ENCODE measurements at regions not wholly inside any gene's neighbourhood (a gene's known extent, or its start where the extent isn't known, plus 50 kb on each side); places are given as distances from the start of the nearest gene placed in this dataset.

DNA sequence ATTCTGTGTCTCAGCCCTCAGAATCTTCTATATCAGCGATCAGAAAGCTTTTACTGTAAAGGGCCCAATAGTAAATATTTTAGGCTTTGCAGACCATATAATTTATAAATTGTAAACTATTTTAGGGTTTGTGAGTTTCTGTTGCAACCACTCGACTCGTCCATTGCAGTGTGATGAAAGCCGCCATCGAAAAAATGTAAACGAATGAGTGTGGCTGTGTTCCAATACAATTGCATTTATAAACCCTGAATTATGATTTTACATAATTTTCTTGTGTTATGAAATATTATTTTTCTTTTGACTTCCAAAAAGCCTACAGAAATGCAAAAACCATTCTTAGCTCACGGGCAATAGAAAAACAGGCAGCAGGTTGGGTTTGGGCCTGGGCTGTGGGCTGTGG is 62.5 kb upstream of the ADO start:
- no peak for TF ChIP-seq CTCF (IDR thresholded peaks at IDR 0.05; ENCODE audit: insufficient read depth, low read depth, low read length)
- peak; percentile 18 for DNase-seq (ENCODE audit: low read depth)
- no peak overlapping the region for H3K4me3 ChIP-seq (ENCODE audit: low read depth, low read length)

GRCh38 chr10:62742536-62743061 is 61.9 kb upstream of the ADO start:
- no peak for TF ChIP-seq CTCF (IDR thresholded peaks at IDR 0.05; ENCODE audit: insufficient read depth, low read depth, low read length)
- H3K4me3 ChIP-seq (ENCODE audit: low read depth, low read length), result no peak overlapping the region
- DNase-seq (ENCODE audit: low read depth), result peak; percentile 6

GRCh38 chr10:62744136-62744535 is 60.4 kb upstream of the ADO start:
- peak; percentile 41 for DNase-seq (ENCODE audit: low read depth)
- no peak for TF ChIP-seq CTCF (IDR thresholded peaks at IDR 0.05; ENCODE audit: insufficient read depth, low read depth, low read length)
- no peak overlapping the region for H3K4me3 ChIP-seq (ENCODE audit: low read depth, low read length)

- DNase-seq (ENCODE audit: low read depth), result no peak
- no peak overlapping the region for H3K4me3 ChIP-seq (ENCODE audit: low read depth, low read length)
- TF ChIP-seq CTCF (IDR thresholded peaks at IDR 0.05; ENCODE audit: insufficient read depth, low read depth, low read length), result no peak
These were observed 58.9 kb upstream of the ADO start for GRCh38 chr10:62745581-62745980.

DNA sequence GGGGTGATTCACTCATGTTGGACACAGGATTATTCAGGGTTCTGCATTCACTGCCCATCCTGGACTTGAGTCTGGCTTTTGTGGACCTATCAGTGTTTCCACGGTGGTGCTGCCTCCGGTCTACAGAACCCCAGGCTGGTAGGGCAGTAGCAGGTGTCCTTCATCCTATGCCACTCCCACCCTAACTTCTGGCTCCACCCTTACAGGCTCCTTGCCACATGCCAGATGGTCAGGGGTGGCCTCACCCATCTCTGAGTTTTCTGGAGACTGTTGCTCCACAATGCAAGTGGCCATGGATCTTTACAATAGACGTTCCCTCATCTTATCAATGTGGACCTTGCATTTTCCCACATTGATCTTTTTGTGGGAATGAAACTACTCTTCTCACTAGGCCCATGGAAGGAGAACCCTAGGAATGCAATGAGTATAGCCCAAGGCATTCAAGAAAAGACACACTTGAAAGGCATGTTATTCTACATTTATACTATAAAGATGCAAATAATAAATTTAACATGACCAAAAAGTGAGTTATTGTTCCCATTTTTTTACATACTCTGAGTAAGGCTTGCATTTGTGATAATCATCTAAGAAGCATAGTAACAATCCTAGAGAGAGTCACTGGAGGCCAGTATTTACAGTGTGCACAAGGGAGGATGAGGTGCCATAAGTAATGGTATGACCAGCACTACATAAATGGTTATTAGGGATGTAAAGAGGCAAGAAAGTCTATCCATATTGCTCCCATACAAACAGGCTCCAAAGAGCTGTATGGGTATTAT is 57.4 kb upstream of the ADO start:
- no peak overlapping the region for H3K4me3 ChIP-seq (ENCODE audit: low read depth, low read length)
- no peak for DNase-seq (ENCODE audit: low read depth)
- TF ChIP-seq CTCF (IDR thresholded peaks at IDR 0.05; ENCODE audit: insufficient read depth, low read depth, low read length), result no peak

DNA sequence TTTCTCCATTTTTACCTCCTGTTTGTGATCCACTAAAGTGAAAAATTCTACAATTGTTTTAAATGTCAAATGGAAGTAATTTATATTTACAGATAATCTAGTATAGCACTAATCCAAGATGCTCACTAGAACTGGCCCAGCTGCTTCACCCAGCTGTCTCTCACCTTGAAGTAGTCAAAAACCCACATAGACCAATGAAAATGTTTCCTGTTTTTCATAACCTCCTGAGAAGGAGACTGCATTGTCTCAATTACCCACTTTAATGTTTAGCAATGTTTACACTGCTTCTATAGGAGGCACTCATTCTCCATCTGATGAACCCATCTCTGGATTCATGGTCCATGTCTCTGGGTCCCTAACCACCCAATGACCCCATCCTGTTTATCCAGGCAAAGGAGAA is 56.1 kb upstream of the ADO start:
- H3K4me3 ChIP-seq (ENCODE audit: low read depth, low read length), result no peak overlapping the region
- DNase-seq (ENCODE audit: low read depth), result no peak
- TF ChIP-seq CTCF (IDR thresholded peaks at IDR 0.05; ENCODE audit: insufficient read depth, low read depth, low read length), result no peak

Measured in fibroblast of villous mesenchyme (primary cell).